Karpas-422 (cell line): ENCODE measurements at regions not wholly inside any gene's neighbourhood (a gene's known extent, or its start where the extent isn't known, plus 50 kb on each side); places are given as distances from the start of the nearest gene placed in this dataset.
A peak's percentile ranks its signal among the peaks of the same experiment; 100 is the strongest.

ENCODE experiments used
- DNase-seq: peaks from one replicate; pipeline ENCODE4 v3.0.0-alpha.2; 2015
- H2AFZ ChIP-seq: fragments of 200-600 bp; sonication (generic); 2 replicates; pipeline ENCODE4 v1.6.1; 2014; ENCODE audit warnings: antibody characterized with exemption, low read length, mixed read lengths
- H3K27ac ChIP-seq: fragments of 200-600 bp; sonication (generic); 2 replicates; pipeline ENCODE4 v1.5.1; 2014; ENCODE audit warnings: mild to moderate bottlenecking, low read length, moderate library complexity
- H3K27me3 ChIP-seq: fragments of 200-600 bp; sonication (generic); 2 replicates; pipeline ENCODE4 v1.6.1; 2014; ENCODE audit warnings: low read length, mixed read lengths
- H3K36me3 ChIP-seq: fragments of 200-600 bp; sonication (generic); 2 replicates; pipeline ENCODE4 v1.6.1; 2014; ENCODE audit warnings: low read length, mixed read lengths; ENCODE audit not compliant: insufficient read depth
- H3K4me1 ChIP-seq: fragments of 200-600 bp; sonication (generic); 2 replicates; pipeline ENCODE4 v1.6.1; 2014; ENCODE audit warnings: mild to moderate bottlenecking, low read length, mixed read lengths
- H3K4me2 ChIP-seq: fragments of 200-600 bp; sonication (generic); 2 replicates; pipeline ENCODE4 v1.6.1; 2014; ENCODE audit warnings: low read length, low read depth, mild to moderate bottlenecking; ENCODE audit not compliant: poor library complexity, severe bottlenecking
- H3K4me3 ChIP-seq: fragments of 200-600 bp; sonication (generic); 2 replicates; pipeline ENCODE4 v1.5.1; 2014; ENCODE audit warnings: mild to moderate bottlenecking, antibody characterized with exemption, low read length, mixed read lengths
- H3K79me2 ChIP-seq: fragments of 200-600 bp; sonication (generic); 2 replicates; pipeline ENCODE4 v1.6.1; 2014; ENCODE audit warnings: mild to moderate bottlenecking, low read length, mixed read lengths
- H3K9ac ChIP-seq: fragments of 200-600 bp; sonication (generic); 2 replicates; pipeline ENCODE4 v1.6.0; 2014; ENCODE audit warnings: low read length
- H3K9me2 ChIP-seq: fragments of 200-600 bp; sonication (generic), shearing (Covaris generic); replicated peaks from 2 replicates; pipeline ENCODE4 v1.6.0; 2014; ENCODE audit warnings: mild to moderate bottlenecking, low read length, moderate library complexity; ENCODE audit not compliant: insufficient read depth
- H3K9me3 ChIP-seq: fragments of 300-700, 200-600 bp; sonication (generic); 2 replicates; pipeline ENCODE4 v1.6.1; 2014; ENCODE audit warnings: low read length, mixed read lengths
- H4K20me1 ChIP-seq: fragments of 200-600 bp; sonication (generic); 2 replicates; pipeline ENCODE4 v1.6.1; 2014; ENCODE audit warnings: mild to moderate bottlenecking, antibody characterized with exemption, low read length, low read depth; ENCODE audit not compliant: insufficient read depth

DNA sequence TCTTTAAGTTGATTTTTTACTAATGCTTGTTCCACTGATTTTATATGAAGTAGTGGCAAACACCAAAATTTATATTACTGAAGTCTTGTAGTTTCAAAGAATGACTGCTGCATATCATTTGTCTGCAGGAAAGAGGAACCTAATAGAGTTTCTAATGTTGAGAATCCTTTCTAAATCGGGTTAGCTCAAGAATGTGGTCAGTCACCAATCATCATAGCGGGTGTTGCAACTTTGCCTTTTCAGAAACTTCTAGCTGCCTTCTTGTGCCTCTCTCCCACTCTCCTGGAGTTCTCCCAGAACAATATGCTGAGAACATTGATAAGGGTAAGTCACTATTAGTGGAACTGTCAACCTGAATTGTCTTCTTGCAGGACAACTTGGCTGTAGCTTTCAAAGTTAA is 524.8 kb upstream of the SORCS1 start:
- H3K79me2 ChIP-seq = no peaks in the 10 kb centered on the region
- H2AFZ ChIP-seq = no peak overlapping the region

DNA sequence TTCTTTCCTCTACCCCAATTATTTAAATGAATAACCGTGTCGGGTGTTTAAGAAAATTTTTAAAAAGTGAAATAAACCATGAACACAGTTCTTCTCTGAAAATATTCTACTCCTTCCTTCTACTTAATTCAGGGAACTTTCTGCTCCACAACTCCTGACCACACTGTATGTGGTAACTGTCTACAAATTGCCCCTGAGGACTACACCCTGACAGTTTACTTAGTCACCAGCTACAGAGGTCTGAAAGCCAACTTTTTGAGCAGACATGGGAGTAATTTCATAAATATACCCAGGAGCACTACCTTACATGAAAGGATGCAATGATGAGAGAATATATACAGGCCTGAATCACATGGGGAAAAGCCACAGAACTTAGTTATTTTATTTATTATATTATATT is 523.2 kb upstream of the SORCS1 start:
- H3K9ac ChIP-seq = no peak overlapping the region

More for the DNA sequence above, 524.8 kb upstream of the SORCS1 start:
- Histone ChIP-seq H3K9ac (no peak overlapping the region), H3K4me1 (no peaks in the 10 kb centered on the region), H3K27me3 (no peaks in the 10 kb centered on the region), H3K4me3 (no peak overlapping the region), H3K4me2 (no peak overlapping the region), H3K9me2 (no peaks in the 10 kb centered on the region), H4K20me1 (no peaks in the 10 kb centered on the region), H3K9me3 (peaks cover 28% of the 10 kb centered on the region), H3K36me3 (no peaks in the 10 kb centered on the region), H3K27ac (no peak overlapping the region)
- DNase-seq = no peak

DNA sequence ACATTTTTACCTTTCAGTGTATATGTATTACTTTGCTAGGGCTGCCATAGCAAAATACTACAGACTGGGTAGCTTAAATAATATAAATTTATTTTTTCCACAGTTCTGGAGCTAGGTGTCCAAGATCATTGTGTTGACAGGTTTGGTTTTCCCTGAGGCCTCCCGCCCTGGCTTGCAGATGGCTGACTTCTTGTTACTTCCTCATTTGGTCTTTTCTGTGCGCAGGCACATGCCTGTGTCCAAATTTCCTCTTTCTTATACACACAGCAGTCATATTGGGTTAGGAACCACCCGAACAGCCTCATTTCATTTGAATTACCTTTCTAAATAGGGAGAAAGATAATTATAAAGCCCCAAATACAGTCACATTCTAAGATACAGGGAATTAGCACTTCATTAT is 521.6 kb upstream of the SORCS1 start:
- peaks cover 18% of the 10 kb centered on the region for H3K9me3 ChIP-seq
- H3K79me2 ChIP-seq = no peaks in the 10 kb centered on the region
- no peaks in the 10 kb centered on the region for H3K4me1 ChIP-seq
- no peak overlapping the region for H3K4me2 ChIP-seq
- no peaks in the 10 kb centered on the region for H3K36me3 ChIP-seq
- H3K9me2 ChIP-seq = no peaks in the 10 kb centered on the region
- no peak overlapping the region for H3K4me3 ChIP-seq
- H4K20me1 ChIP-seq = no peaks in the 10 kb centered on the region
- no peak overlapping the region for H3K27ac ChIP-seq
- H3K27me3 ChIP-seq = no peaks in the 10 kb centered on the region
- no peak overlapping the region for H2AFZ ChIP-seq
- no peak for DNase-seq
- H3K9ac ChIP-seq = no peak overlapping the region

More for the DNA sequence above, 523.2 kb upstream of the SORCS1 start:
- Histone ChIP-seq H3K9me2 (no peaks in the 10 kb centered on the region), H4K20me1 (no peaks in the 10 kb centered on the region), H2AFZ (no peak overlapping the region), H3K27me3 (no peaks in the 10 kb centered on the region), H3K27ac (no peak overlapping the region), H3K36me3 (no peaks in the 10 kb centered on the region), H3K4me2 (no peak overlapping the region), H3K4me3 (no peak overlapping the region), H3K9me3 (peaks cover 21% of the 10 kb centered on the region; the same call in 1 of the 2 replicates), H3K79me2 (no peaks in the 10 kb centered on the region), H3K4me1 (no peaks in the 10 kb centered on the region)
- DNase-seq = no peak

DNA sequence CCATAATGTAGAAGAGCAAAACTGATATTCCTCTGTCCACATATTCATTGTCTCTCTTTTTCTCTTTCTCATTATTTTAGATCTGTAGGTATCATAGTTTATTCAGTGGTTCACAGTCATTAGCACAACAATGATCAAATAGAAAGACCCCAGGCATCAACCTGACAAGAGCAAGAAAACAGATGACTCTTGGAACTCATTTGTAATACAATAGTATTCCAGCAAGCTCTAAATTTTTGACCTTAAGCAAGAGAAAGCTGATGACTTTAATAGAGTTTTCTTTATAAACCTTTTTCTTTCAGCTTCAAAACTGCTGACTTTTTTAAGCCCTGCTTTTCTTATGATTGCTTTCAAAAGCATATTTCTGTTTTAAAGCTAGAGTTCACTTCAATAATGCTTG is 507.5 kb upstream of the SORCS1 start:
- H2AFZ ChIP-seq = no peak overlapping the region

DNA sequence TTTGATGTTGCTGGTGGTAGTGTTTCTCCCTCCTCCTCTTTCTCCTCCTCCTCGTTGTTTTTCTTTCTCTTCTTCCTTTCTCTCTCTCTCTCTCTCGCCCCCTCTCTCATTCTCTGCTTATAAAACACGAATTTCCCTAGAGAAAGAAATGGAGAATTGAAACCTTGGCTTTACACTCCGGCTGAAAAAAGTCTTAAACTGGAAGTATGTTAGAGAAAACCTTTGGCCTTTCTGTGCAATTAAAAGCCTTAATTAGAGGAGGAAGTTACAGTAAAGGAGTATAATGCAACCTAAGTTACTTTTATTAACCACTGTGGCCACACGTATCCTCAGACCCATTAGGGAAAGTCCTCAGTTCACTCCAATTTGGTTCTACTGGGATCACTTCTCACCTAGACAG is 501.7 kb upstream of the SORCS1 start:
- Histone ChIP-seq H3K4me1 (no peaks in the 10 kb centered on the region), H3K9ac (no peak overlapping the region), H3K9me3 (peaks cover 8% of the 10 kb centered on the region), H3K36me3 (no peaks in the 10 kb centered on the region), H3K27me3 (no peaks in the 10 kb centered on the region), H3K9me2 (no peaks in the 10 kb centered on the region), H3K79me2 (no peaks in the 10 kb centered on the region), H2AFZ (no peak overlapping the region), H3K4me3 (no peak overlapping the region), H4K20me1 (no peaks in the 10 kb centered on the region), H3K4me2 (no peak overlapping the region), H3K27ac (no peak overlapping the region)
- no peak for DNase-seq

More for the DNA sequence above, 507.5 kb upstream of the SORCS1 start:
- Histone ChIP-seq H3K27ac (no peak overlapping the region), H3K4me2 (no peak overlapping the region), H4K20me1 (no peaks in the 10 kb centered on the region), H3K9me3 (peaks cover 13% of the 10 kb centered on the region), H3K36me3 (no peaks in the 10 kb centered on the region), H3K79me2 (no peaks in the 10 kb centered on the region), H3K4me1 (no peaks in the 10 kb centered on the region), H3K4me3 (no peak overlapping the region), H3K27me3 (no peaks in the 10 kb centered on the region), H3K9me2 (no peaks in the 10 kb centered on the region), H3K9ac (no peak overlapping the region)
- DNase-seq = no peak

DNA sequence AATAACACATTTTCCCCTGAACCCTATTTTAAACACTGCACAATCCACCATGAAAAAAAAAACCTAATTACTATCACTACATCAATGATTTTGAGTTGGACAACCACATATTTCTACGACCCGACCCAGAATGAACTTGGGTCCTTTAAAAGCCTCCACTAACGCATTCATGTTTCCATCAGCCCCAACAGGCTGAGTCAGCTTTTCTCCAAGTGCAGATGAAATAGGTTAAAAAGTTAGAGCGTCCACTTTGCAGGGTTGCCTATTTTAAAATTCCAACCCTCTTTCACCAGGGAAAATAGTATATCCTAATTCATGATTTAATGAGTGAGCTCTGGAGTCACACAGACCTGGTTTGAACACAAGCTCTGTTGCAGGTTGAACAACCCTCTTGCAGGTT is 501.0 kb upstream of the SORCS1 start:
- H3K9me2 ChIP-seq = no peaks in the 10 kb centered on the region
- H3K27ac ChIP-seq = no peak overlapping the region

DNA sequence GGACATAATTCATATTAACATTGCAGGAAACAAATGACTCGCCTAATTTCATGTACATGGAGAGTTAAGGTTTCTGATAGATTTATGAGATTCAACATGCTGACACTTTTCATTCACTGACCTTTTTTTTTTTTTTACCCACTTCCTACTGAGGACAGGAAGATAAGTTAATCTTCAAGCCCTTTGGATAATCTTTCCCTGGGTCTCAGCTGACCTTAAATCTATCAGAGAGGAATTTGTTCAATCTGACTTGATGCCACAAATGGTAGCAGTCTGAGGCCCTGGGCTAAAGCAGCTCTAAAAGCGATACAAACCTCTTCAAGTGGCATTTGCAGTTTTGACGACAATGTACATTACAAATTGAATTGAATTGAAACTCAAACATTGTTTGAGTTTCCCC is 493.3 kb upstream of the SORCS1 start:
- H4K20me1 ChIP-seq = no peaks in the 10 kb centered on the region
- no peaks in the 10 kb centered on the region for H3K79me2 ChIP-seq
- H3K4me2 ChIP-seq = no peak overlapping the region
- no peak overlapping the region for H2AFZ ChIP-seq
- no peaks in the 10 kb centered on the region for H3K27me3 ChIP-seq
- no peak overlapping the region for H3K9ac ChIP-seq
- H3K9me2 ChIP-seq = no peaks in the 10 kb centered on the region
- H3K4me1 ChIP-seq = no peaks in the 10 kb centered on the region
- peaks cover 8% of the 10 kb centered on the region; the same call in 1 of the 2 replicates for H3K9me3 ChIP-seq
- no peak for DNase-seq
- H3K4me3 ChIP-seq = no peak overlapping the region
- H3K36me3 ChIP-seq = no peaks in the 10 kb centered on the region
- H3K27ac ChIP-seq = no peak overlapping the region

More for the DNA sequence above, 501.0 kb upstream of the SORCS1 start:
- H2AFZ ChIP-seq = no peak overlapping the region
- H3K36me3 ChIP-seq = no peaks in the 10 kb centered on the region
- no peaks in the 10 kb centered on the region for H3K27me3 ChIP-seq
- H3K9me3 ChIP-seq = peaks cover 8% of the 10 kb centered on the region
- H4K20me1 ChIP-seq = no peaks in the 10 kb centered on the region
- no peak for DNase-seq
- no peak overlapping the region for H3K4me3 ChIP-seq
- H3K4me2 ChIP-seq = no peak overlapping the region
- H3K4me1 ChIP-seq = no peaks in the 10 kb centered on the region
- no peak overlapping the region for H3K9ac ChIP-seq
- H3K79me2 ChIP-seq = no peaks in the 10 kb centered on the region

DNA sequence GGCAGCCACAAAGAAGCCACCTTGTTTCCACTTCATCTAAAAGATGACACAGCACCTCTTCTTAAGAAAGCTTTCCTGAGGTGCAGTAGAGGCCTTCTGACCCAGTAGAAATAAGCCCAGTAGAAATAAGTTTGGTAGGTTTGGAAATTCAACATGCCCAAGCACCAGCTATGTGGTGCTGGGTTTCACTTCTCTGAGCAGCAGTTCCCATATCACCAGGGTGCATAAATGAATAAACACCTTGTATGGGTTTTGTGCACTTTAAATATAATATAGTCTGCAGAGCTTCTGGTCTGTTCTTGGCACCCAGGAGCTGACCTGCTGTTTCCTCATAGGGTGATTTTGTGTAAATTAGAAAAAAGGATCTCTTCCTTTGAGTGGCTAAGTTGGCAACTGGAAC is 492.4 kb upstream of the SORCS1 start:
- DNase-seq = no peak
- Histone ChIP-seq H3K4me3 (no peak overlapping the region), H3K79me2 (no peaks in the 10 kb centered on the region), H3K27me3 (no peaks in the 10 kb centered on the region), H3K9me3 (peaks cover 8% of the 10 kb centered on the region; the same call in 1 of the 2 replicates), H3K9ac (no peak overlapping the region), H2AFZ (no peak overlapping the region), H3K4me1 (no peaks in the 10 kb centered on the region), H3K9me2 (no peaks in the 10 kb centered on the region), H3K36me3 (no peaks in the 10 kb centered on the region), H3K4me2 (no peak overlapping the region), H4K20me1 (no peaks in the 10 kb centered on the region), H3K27ac (no peak overlapping the region)

DNA sequence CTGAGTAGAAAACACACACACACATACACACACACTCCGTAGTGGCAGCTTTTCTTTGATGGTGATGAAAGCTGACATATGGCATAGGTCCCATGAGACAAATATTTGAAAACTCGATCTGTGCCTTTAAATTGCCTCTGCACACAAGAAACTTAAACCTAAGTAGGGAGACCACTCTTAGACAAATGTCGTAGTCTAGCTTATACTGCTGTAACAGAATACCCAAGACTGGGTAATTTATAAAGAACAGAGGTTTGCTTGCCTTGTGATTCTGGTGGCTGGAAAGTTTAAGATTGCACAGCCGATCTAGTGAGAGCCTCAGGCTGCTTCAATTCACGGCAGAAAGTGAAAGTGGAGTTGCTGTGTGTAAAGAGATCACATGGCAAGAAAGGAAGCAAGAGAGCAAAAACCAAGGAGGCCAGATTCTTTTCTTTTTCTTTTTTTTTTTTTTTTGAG is 489.4 kb upstream of the SORCS1 start:
- Histone ChIP-seq H2AFZ (no peak overlapping the region), H3K27me3 (no peaks in the 10 kb centered on the region), H3K4me1 (no peaks in the 10 kb centered on the region), H3K4me2 (no peak overlapping the region), H3K36me3 (no peaks in the 10 kb centered on the region), H3K4me3 (no peak overlapping the region), H4K20me1 (no peaks in the 10 kb centered on the region), H3K9me2 (no peaks in the 10 kb centered on the region), H3K79me2 (no peaks in the 10 kb centered on the region), H3K9me3 (peaks cover 8% of the 10 kb centered on the region; the same call in 1 of the 2 replicates), H3K27ac (no peak overlapping the region), H3K9ac (0 out of 2 replicates have a peak overlapping the region, but pooled peaks have one; percentile 35)
- no peak for DNase-seq
